GM12878 (cell line): ENCODE measurements at regions not wholly inside any gene's neighbourhood (a gene's known extent, or its start where the extent isn't known, plus 50 kb on each side); places are given as distances from the start of the nearest gene placed in this dataset.

ENCODE experiments used
- ATAC-seq: fragments of 200-7000 bp; cut with Tn5 transposase; 3 replicates; pipeline ENCODE4 v1.9.1; 2020; ENCODE audit warnings: mild to moderate bottlenecking, moderate library complexity
- BruUV-seq: library from RNA; stranded (reverse); fragments of 400-500 nt; replicated peaks from 2 replicates; lab custom pipeline; 2021; lab: Mats Ljungman, UMichigan
- CTCF ChIA-PET: fragments of 300-600 bp; sonication (Branson Sonifier 250); formaldehyde crosslinking; extraction: SDS; loops from one replicate; lab custom pipeline; 2021; ENCODE audit warnings: inconsistent platforms; lab: Yijun Ruan, JAX
- POLR2A ChIA-PET: fragments of 350-600 bp; formaldehyde crosslinking; extraction: SDS; loops from one replicate; lab custom pipeline; 2021; ENCODE audit warnings: inconsistent platforms; lab: Charles Lee
- RAD21 ChIA-PET: fragments of 300-600 bp; sonication (Branson Sonifier 250); formaldehyde crosslinking; loops from one replicate; lab custom pipeline; 2023; ENCODE audit warnings: antibody characterized with exemption; ENCODE audit not compliant: unreplicated experiment; lab: Charles Lee
- SMC1A ChIA-PET: fragments of 300-600 bp; sonication (Branson Sonifier 250); formaldehyde crosslinking; loops from one replicate; lab custom pipeline; 2023; ENCODE audit not compliant: unreplicated experiment, uncharacterized antibody; lab: Charles Lee
- DNase-seq: peaks from one replicate; pipeline ENCODE4 v3.0.0-alpha.2; 2011; ENCODE audit warnings: low read depth, low spot score
- FAIRE-seq: peaks from 3 replicates; lab custom pipeline; 2011; peaks lifted over from hg19 to GRCh38; lab: Jason Lieb, UNC
- H2AFZ ChIP-seq: 2 replicates; pipeline ENCODE4 v1.6.0; 2011; ENCODE audit warnings: low read depth, low read length, control low read depth; ENCODE audit not compliant: control insufficient read depth
- H3K27ac ChIP-seq: 2 replicates; pipeline ENCODE4 v1.5.1; 2011; ENCODE audit warnings: control low read depth; ENCODE audit not compliant: control insufficient read depth, insufficient read depth
- H3K27me3 ChIP-seq, 2 experiments: replicated peaks in 1 of 2; 2 replicates each; pipeline versions ENCODE4 v1.6.0 to v1.6.1; 2011; ENCODE audit warnings: low read length in 1 of 2; ENCODE audit not compliant: control insufficient read depth in 2 of 2, insufficient read depth in 2 of 2
- H3K36me3 ChIP-seq, 2 experiments: 2 replicates each; pipeline ENCODE4 v1.5.1; 2011; ENCODE audit warnings: low read length in 1 of 2; ENCODE audit not compliant: control insufficient read depth in 2 of 2, insufficient read depth in 2 of 2
- H3K4me1 ChIP-seq: 2 replicates; pipeline ENCODE4 v1.6.1; 2011; ENCODE audit warnings: mild to moderate bottlenecking, low read length, moderate library complexity, mixed read lengths; ENCODE audit not compliant: control insufficient read depth, insufficient read depth
- H3K4me2 ChIP-seq: 2 replicates; pipeline ENCODE4 v1.6.0; 2011; ENCODE audit warnings: control low read depth; ENCODE audit not compliant: control insufficient read depth, insufficient read depth
- H3K4me3 ChIP-seq: fragments of 200-600 bp; sonication (generic); 2 replicates; pipeline ENCODE4 v1.5.1; 2016
- H3K79me2 ChIP-seq: 2 replicates; pipeline ENCODE4 v1.6.0; 2011; ENCODE audit warnings: low read length; ENCODE audit not compliant: control insufficient read depth, insufficient read depth
- H3K9ac ChIP-seq: 2 replicates; pipeline ENCODE4 v1.8.0; 2011; ENCODE audit warnings: low read length, control low read depth, mixed read lengths; ENCODE audit not compliant: control insufficient read depth, insufficient read depth
- H3K9me3 ChIP-seq: replicated peaks from 3 replicates; pipeline ENCODE4 v1.5.1; 2011; ENCODE audit warnings: mild to moderate bottlenecking, low read length; ENCODE audit not compliant: control insufficient read depth, insufficient read depth
- H4K20me1 ChIP-seq: 2 replicates; pipeline ENCODE4 v1.6.0; 2011; ENCODE audit not compliant: control insufficient read depth, insufficient read depth
- ATF2 ChIP-seq: IDR thresholded peaks from 2 replicates; pipeline ENCODE4 v1.6.1; 2012; ENCODE audit warnings: low read length, inconsistent platforms
- ATF7 ChIP-seq: fragments of 450-650 bp; IDR thresholded peaks from 2 replicates; pipeline ENCODE4 v1.6.1; 2016; ENCODE audit warnings: low read depth, mild to moderate bottlenecking
- BHLHE40 ChIP-seq, 2 experiments: fragments of 450-650 bp in 1 of 2; IDR thresholded peaks; 2 replicates each; pipeline ENCODE4 v1.6.1; 2011 to 2017; ENCODE audit warnings: low read depth in 2 of 2, borderline replicate concordance in 1 of 2, improper control_type of control experiment in 1 of 2, low read length in 1 of 2, mild to moderate bottlenecking in 1 of 2
- BMI1 ChIP-seq: fragments of 450-650 bp; IDR thresholded peaks from 2 replicates; pipeline ENCODE4 v1.6.1; 2016; ENCODE audit warnings: mild to moderate bottlenecking, moderate library complexity, borderline replicate concordance
- CEBPB ChIP-seq, 2 experiments: fragments of 150-350 bp in 1 of 2; IDR thresholded peaks; 2 replicates each; pipeline ENCODE4 v1.6.1; 2012 to 2014; ENCODE audit warnings: low read depth in 2 of 2, low read length in 2 of 2, borderline replicate concordance in 1 of 2, inconsistent platforms in 1 of 2
- DPF2 ChIP-seq: fragments of 450-650 bp; IDR thresholded peaks from 2 replicates; pipeline ENCODE4 v1.6.1; 2017; ENCODE audit warnings: mild to moderate bottlenecking
- ETV6 ChIP-seq, 2 experiments: fragments of 450-650 bp in 1 of 2; IDR thresholded peaks in 1 of 2; conservative IDR thresholded peaks in 1 of 2; 2 replicates each; pipeline ENCODE4 v1.6.1; 2014; ENCODE audit warnings: antibody characterized with exemption in 1 of 2, borderline replicate concordance in 1 of 2, low read depth in 1 of 2, mild to moderate bottlenecking in 1 of 2, moderate library complexity in 1 of 2
- FOXK2 ChIP-seq: fragments of 450-650 bp; IDR thresholded peaks from 2 replicates; pipeline ENCODE4 v1.6.1; 2017; ENCODE audit warnings: mild to moderate bottlenecking, moderate library complexity
- GABPA ChIP-seq: IDR thresholded peaks from 2 replicates; pipeline ENCODE4 v1.6.1; 2014; ENCODE audit warnings: antibody characterized with exemption, low read depth, mild to moderate bottlenecking, inconsistent platforms
- IKZF1 ChIP-seq: fragments of 450-650 bp; conservative IDR thresholded peaks from 2 replicates; pipeline ENCODE4 v1.6.1; 2017; ENCODE audit warnings: antibody characterized with exemption, mild to moderate bottlenecking
- IRF4 ChIP-seq: IDR thresholded peaks from 2 replicates; pipeline ENCODE4 v1.6.1; 2011; ENCODE audit warnings: low read depth, low read length
- LARP7 ChIP-seq: fragments of 450-650 bp; IDR thresholded peaks from 2 replicates; pipeline ENCODE4 v1.6.1; 2017; ENCODE audit warnings: mild to moderate bottlenecking
- MTA2 ChIP-seq: fragments of 450-650 bp; IDR thresholded peaks from 2 replicates; pipeline ENCODE4 v1.6.1; 2016; ENCODE audit warnings: low read depth, mild to moderate bottlenecking, moderate library complexity
- MYC ChIP-seq: IDR thresholded peaks from 2 replicates; pipeline ENCODE4 v1.6.1; 2011; ENCODE audit warnings: mild to moderate bottlenecking, low read length, moderate library complexity, inconsistent platforms; ENCODE audit not compliant: insufficient read depth, insufficient replicate concordance, insufficient read length, severe bottlenecking
- NBN ChIP-seq: fragments of 450-650 bp; IDR thresholded peaks from 2 replicates; pipeline ENCODE4 v1.6.1; 2016
- RB1 ChIP-seq: fragments of 450-650 bp; formaldehyde crosslinking; IDR thresholded peaks from 2 replicates; pipeline ENCODE4 v1.6.1; 2017; ENCODE audit warnings: mild to moderate bottlenecking, borderline replicate concordance
- RBBP5 ChIP-seq: fragments of 200-600 bp; sonication (generic); conservative IDR thresholded peaks from 2 replicates; pipeline ENCODE4 v1.6.1; 2016
- RUNX3 ChIP-seq: IDR thresholded peaks from 2 replicates; pipeline ENCODE4 v1.6.1; 2012; ENCODE audit warnings: low read length, inconsistent platforms
- ZZZ3 ChIP-seq: IDR thresholded peaks from 2 replicates; pipeline ENCODE4 v1.6.1; 2011; ENCODE audit warnings: low read depth; ENCODE audit not compliant: control insufficient read depth, insufficient read length
- WGBS: methylation state at CpG from one replicate; pipeline ENCODE4 v1.1.6; 2016; ENCODE audit warnings: low lambda C conversion rate; ENCODE audit not compliant: insufficient replicate concordance, insufficient coverage; ENCODE audit errors: missing lambda C conversion rate; 5-methylcytosine and 5-hydroxymethylcytosine counted together
- in situ Hi-C: fragments of 300-500 bp; cut with MboI; formaldehyde crosslinking; loops from 9 replicates; pipeline ENCODE4 v1.14.3; 2018; ENCODE audit warnings: mixed read lengths
- intact Hi-C: fragments of 100-400 bp; cut with micrococcal nuclease; formaldehyde crosslinking; loops from one replicate; pipeline ENCODE4 v1.14.2; 2022; ENCODE audit not compliant: unreplicated experiment

GRCh38 chr10:108894402-108895301 lies 1028.7 kb downstream of the XPNPEP1 start (continued):
- TF ChIP-seq LARP7 (no peak), GABPA (0 out of 2 replicates have a peak, but pooled peaks have one; percentile 12), BMI1 (peak; percentile 52; the same call in 1 of the 2 replicates), MTA2 (peak; percentile 62; the same call in 1 of the 2 replicates), DPF2 (0 out of 2 replicates have a peak, but pooled peaks have one; percentile 49), NBN (peak; percentile 66; the same call in 1 of the 2 replicates), RUNX3 (peak; percentile 26; the same call in 1 of the 2 replicates), IKZF1 (0 out of 2 replicates have a peak, but pooled peaks have one; percentile 27), ZZZ3 (peak; percentile 96), IRF4 (peak; percentile 64; the same call in 1 of the 2 replicates), ATF2 (peak; percentile 37; the same call in 1 of the 2 replicates), ATF7 (peak; percentile 50)

- no peak for FAIRE-seq
- Histone ChIP-seq H3K4me1 (no peaks in the 10 kb centered on the region), H3K9me3 (no peaks in the 10 kb centered on the region), H3K27me3 (no peaks in the 10 kb centered on the region), H3K4me3 (no peak overlapping the region), H3K27ac (no peak overlapping the region), H3K79me2 (no peaks in the 10 kb centered on the region), H4K20me1 (no peaks in the 10 kb centered on the region), H3K36me3 (no peaks in the 10 kb centered on the region), H2AFZ (no peak overlapping the region), H3K4me2 (no peak overlapping the region), H3K9ac (no peak overlapping the region)
- in situ Hi-C loops (no loop called here), intact Hi-C loops (no loop called here)
- ChIA-PET CTCF (interaction anchor here (0.9 kb wide), 1 partner anchor 17 kb away, joined by 3 read pairs; no protein-coding TSS in a partner anchor), RAD21 (no interaction called here), SMC1A (interaction anchor here (1.3 kb wide), 1 partner anchor 27 kb away, joined by 3 read pairs; no protein-coding TSS in a partner anchor), POLR2A (no interaction called here)
- no peak for ATAC-seq
- no TSS peak for BruUV-seq
- no peak for DNase-seq
- whole genome bisulfite sequencing: 29% methylated on average over 5 of the region's 5 CpGs
- TF ChIP-seq RBBP5 (no peak), FOXK2 (no peak), MYC (no peak), RB1 (no peak), BHLHE40 (IDR thresholded peaks at IDR 0.05; ENCODE audit: borderline replicate concordance in 1 of 2, low read depth in 2 of 2, low read length in 1 of 2) (no peak), ETV6 (conservative IDR thresholded peaks at IDR 0.05 in 1 of 2, IDR thresholded peaks at IDR 0.05 in 1 of 2; ENCODE audit: borderline replicate concordance in 1 of 2, low read depth in 1 of 2) (no peak), RUNX3 (no peak), ATF2 (no peak), CEBPB (IDR thresholded peaks at IDR 0.05; ENCODE audit: borderline replicate concordance in 1 of 2, low read depth in 2 of 2, low read length in 2 of 2) (no peak)
These were observed 1046.2 kb downstream of the XPNPEP1 start for GRCh38 chr10:108877095-108877561.
